ENCODE measurements at regions not wholly inside any gene's neighbourhood (a gene's known extent, or its start where the extent isn't known, plus 50 kb on each side); places are given as distances from the start of the nearest gene placed in this dataset.

DNA sequence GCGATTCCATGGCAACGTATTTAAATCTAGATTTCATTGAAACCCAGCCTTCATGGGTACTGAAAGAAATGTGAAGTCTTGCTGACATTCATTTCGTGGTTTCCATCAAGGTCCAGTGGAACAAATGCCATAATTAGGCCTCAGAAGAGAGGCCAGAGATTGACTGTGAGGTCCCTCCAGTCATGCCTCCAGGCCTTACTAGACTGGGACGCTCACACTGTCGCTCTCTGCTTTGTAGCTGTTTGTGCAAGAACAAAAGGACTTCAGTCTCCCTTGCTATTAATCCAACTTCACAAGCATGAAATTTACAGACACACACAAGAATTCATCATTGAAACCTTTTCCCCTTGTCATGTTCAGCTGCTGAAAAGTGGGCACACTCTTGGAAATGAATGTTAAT, 180.4 kb upstream of the FOXD3 start:
- H3K9me3 ChIP-seq (replicated peaks; ENCODE audit: control insufficient read depth, insufficient read depth, low read depth, low read length): no peaks in the 10 kb centered on the region
- no peaks in the 10 kb centered on the region for H3K4me1 ChIP-seq (replicated peaks in 1 of 2; ENCODE audit: control insufficient read depth in 2 of 2, insufficient read depth in 2 of 2, low read length in 2 of 2)
- H3K4me2 ChIP-seq (ENCODE audit: insufficient read depth, low read length): no peak overlapping the region
- ChIA-PET CTCF (ENCODE audit: low intra/inter-chr PET ratio) (no interaction called here), POLR2A (interaction anchor here (0.6 kb wide), 1 partner anchor 39 kb away, joined by 3 read pairs; no protein-coding TSS in a partner anchor)
- ATAC-seq (no peak), FAIRE-seq (no peak), DNase-seq (ENCODE audit: extremely low read depth in 1 of 4, low spot score in 3 of 4) (no peak)
- in situ Hi-C loops (cut with MboI) (no loop called here), intact Hi-C loops (cut with micrococcal nuclease) (loop anchor here (10.0 kb wide), 1 partner anchor 177 kb away; no protein-coding TSS in a partner anchor)
- no TSS peak for BruUV-seq (replicated peaks)
- no peak overlapping the region for H3K27ac ChIP-seq (ENCODE audit: extremely low read depth, low read depth, low read length)
- no peak overlapping the region for H3K4me3 ChIP-seq
- no peak overlapping the region for H3K9ac ChIP-seq (ENCODE audit: insufficient read depth in 1 of 2, low read depth in 2 of 2, low read length in 2 of 2)
- H4K20me1 ChIP-seq (replicated peaks; ENCODE audit: control insufficient read depth, insufficient read depth, low read length): no peaks in the 10 kb centered on the region
- 0% methylated on average over 5 of the region's 5 CpGs for WGBS (ENCODE audit: insufficient coverage, low coverage, missing lambda C conversion rate)
- H2AFZ ChIP-seq (ENCODE audit: low read depth, low read length): no peak overlapping the region
- no peaks in the 10 kb centered on the region for H3K9me1 ChIP-seq (ENCODE audit: control insufficient read depth, insufficient read depth, low read length)
- H3K79me2 ChIP-seq (ENCODE audit: control insufficient read depth, insufficient read depth, low read length): no peaks in the 10 kb centered on the region
- H3K36me3 ChIP-seq (ENCODE audit: control insufficient read depth, insufficient read depth, low read length): no peaks in the 10 kb centered on the region
- no peaks in the 10 kb centered on the region for H3K27me3 ChIP-seq (ENCODE audit: control insufficient read depth in 2 of 2, insufficient read depth in 2 of 2, low read length in 2 of 2)
- TF ChIP-seq MTF1 (CRISPR knock-in tag; IDR thresholded peaks at IDR 0.05; ENCODE audit: borderline replicate concordance): no peak
- TF ChIP-seq CHCHD3 (CRISPR knock-in tag; IDR thresholded peaks at IDR 0.05): no peak
- no peak for TF ChIP-seq ZNF780A (CRISPR knock-in tag; IDR thresholded peaks at IDR 0.05)
- TF ChIP-seq STAT5B (CRISPR knock-in tag; IDR thresholded peaks at IDR 0.05): no peak
- no peak for TF ChIP-seq HMG20B (CRISPR knock-in tag; IDR thresholded peaks at IDR 0.05)
- TF ChIP-seq ETV1 (tag; conservative IDR thresholded peaks at IDR 0.05; ENCODE audit: low read depth): no peak
- TF ChIP-seq MEIS2 (IDR thresholded peaks at IDR 0.05; ENCODE audit: partially characterized antibody): no peak
- TF ChIP-seq FOXM1 (IDR thresholded peaks at IDR 0.05; ENCODE audit: low read depth): no peak
- TF ChIP-seq FOXM1 (CRISPR knock-in tag; IDR thresholded peaks at IDR 0.05; ENCODE audit: low read depth): no peak
- no peak for TF ChIP-seq ASH1L (IDR thresholded peaks at IDR 0.05; ENCODE audit: borderline replicate concordance, low read depth, partially characterized antibody)
- no peak for TF ChIP-seq RBM25 (IDR thresholded peaks at IDR 0.05; ENCODE audit: low read depth, low read length, severe bottlenecking)
- TF ChIP-seq, protein P1, sequence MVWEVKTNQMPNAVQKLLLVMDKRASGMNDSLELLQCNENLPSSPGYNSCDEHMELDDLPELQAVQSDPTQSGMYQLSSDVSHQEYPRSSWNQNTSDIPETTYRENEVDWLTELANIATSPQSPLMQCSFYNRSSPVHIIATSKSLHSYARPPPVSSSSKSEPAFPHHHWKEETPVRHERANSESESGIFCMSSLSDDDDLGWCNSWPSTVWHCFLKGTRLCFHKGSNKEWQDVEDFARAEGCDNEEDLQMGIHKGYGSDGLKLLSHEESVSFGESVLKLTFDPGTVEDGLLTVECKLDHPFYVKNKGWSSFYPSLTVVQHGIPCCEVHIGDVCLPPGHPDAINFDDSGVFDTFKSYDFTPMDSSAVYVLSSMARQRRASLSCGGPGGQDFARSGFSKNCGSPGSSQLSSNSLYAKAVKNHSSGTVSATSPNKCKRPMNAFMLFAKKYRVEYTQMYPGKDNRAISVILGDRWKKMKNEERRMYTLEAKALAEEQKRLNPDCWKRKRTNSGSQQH (CRISPR knock-in tag; IDR thresholded peaks at IDR 0.05): no peak
- TF ChIP-seq RAD21 (CRISPR knock-in tag; conservative IDR thresholded peaks at IDR 0.05 in 1 of 2, IDR thresholded peaks at IDR 0.05 in 1 of 2): no peak
- no peak for TF ChIP-seq USF2 (CRISPR knock-in tag; IDR thresholded peaks at IDR 0.05)
- no peak for TF ChIP-seq ZNF830 (CRISPR knock-in tag; IDR thresholded peaks at IDR 0.05)
- no peak for TF ChIP-seq NFE2 (IDR thresholded peaks at IDR 0.05; ENCODE audit: low read depth)
- TF ChIP-seq, protein P2, sequence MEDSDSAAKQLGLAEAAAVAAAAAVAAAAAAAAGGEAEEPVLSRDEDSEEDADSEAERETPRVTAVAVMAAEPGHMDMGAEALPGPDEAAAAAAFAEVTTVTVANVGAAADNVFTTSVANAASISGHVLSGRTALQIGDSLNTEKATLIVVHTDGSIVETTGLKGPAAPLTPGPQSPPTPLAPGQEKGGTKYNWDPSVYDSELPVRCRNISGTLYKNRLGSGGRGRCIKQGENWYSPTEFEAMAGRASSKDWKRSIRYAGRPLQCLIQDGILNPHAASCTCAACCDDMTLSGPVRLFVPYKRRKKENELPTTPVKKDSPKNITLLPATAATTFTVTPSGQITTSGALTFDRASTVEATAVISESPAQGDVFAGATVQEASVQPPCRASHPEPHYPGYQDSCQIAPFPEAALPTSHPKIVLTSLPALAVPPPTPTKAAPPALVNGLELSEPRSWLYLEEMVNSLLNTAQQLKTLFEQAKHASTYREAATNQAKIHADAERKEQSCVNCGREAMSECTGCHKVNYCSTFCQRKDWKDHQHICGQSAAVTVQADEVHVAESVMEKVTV (CRISPR knock-in tag; IDR thresholded peaks at IDR 0.05): no peak
- TF ChIP-seq ESRRB (CRISPR knock-in tag; IDR thresholded peaks at IDR 0.05; ENCODE audit: borderline replicate concordance): no peak
- no peak for TF ChIP-seq ZNF133 (CRISPR knock-in tag; IDR thresholded peaks at IDR 0.05)

All from K562 (cell line).